ENCODE measurements at regions not wholly inside any gene's neighbourhood (a gene's known extent, or its start where the extent isn't known, plus 50 kb on each side); places are given as distances from the start of the nearest gene placed in this dataset.

DNA sequence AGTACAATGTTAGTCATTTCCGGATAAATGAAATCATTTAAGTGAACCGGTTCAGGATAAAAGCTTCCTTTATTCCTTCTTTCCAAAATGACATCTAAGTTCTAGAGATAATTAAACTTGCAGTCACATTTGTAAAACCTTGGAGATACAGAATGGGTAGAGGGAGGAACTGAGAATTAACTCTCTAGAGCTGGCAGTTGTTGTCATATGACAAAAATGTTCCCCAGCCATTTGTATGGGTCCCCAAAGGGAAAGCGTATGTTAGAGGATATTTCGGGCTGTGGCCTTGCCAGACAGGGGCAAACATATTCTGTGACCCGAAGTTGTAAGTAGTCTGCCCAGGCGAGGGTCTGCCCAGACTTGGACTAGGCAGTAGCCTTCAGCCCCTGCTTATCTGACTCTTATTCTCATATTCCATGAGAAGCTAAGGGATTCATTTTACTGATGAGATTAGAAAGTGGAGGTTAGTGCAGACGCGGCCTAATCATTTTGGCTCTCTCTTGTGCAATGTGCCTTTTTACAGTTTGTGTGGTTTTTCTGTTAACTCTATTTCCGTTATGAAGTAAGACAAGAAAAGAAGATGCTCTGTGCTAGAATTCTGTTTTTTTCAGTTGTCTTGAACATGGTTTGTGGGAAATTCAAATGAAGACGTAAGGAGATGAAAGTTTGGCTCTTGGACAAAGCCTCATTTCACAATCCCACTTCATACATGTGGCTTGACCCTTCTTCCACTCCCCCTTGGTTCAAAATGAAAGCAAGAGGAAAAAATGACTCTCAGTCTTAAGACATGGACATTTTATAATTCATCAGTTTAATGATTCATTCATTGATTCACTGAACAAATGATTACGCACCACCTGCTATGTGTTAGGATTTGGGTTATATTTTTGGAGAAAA lies 2394.2 kb upstream of the AGA start:
- H4K20me1 ChIP-seq (ENCODE audit: control insufficient read depth, insufficient read depth), result no peaks in the 10 kb centered on the region
- in situ Hi-C loops (cut with MboI), result no loop called here
- intact Hi-C loops (cut with micrococcal nuclease; ENCODE audit: unreplicated experiment), result no loop called here
- no peak overlapping the region for H3K9ac ChIP-seq (ENCODE audit: control insufficient read depth, insufficient read depth, low read length)
- H3K36me3 ChIP-seq (ENCODE audit: control insufficient read depth in 2 of 2, insufficient read depth in 2 of 2, low read length in 1 of 2), result no peaks in the 10 kb centered on the region
- no peak overlapping the region for H3K27ac ChIP-seq (ENCODE audit: control insufficient read depth, insufficient read depth)
- SMC1A ChIA-PET (ENCODE audit: uncharacterized antibody, unreplicated experiment), result no interaction called here
- H3K4me2 ChIP-seq (ENCODE audit: control insufficient read depth, insufficient read depth), result no peak overlapping the region
- H3K4me3 ChIP-seq, result no peak overlapping the region
- FAIRE-seq, result no peak
- 33% methylated on average over 11 of the region's 11 CpGs for WGBS (ENCODE audit: insufficient coverage, insufficient replicate concordance, low lambda C conversion rate, missing lambda C conversion rate)
- no peaks in the 10 kb centered on the region for H3K4me1 ChIP-seq (ENCODE audit: control insufficient read depth, insufficient read depth, low read length)
- no peaks in the 10 kb centered on the region for H3K79me2 ChIP-seq (ENCODE audit: control insufficient read depth, insufficient read depth, low read length)
- DNase-seq (ENCODE audit: low read depth, low spot score), result no peak
- no peaks in the 10 kb centered on the region for H3K9me3 ChIP-seq (replicated peaks; ENCODE audit: control insufficient read depth, insufficient read depth, low read length)
- CTCF ChIA-PET, result no interaction called here
- TF ChIP-seq ZNF24 (IDR thresholded peaks at IDR 0.05) (0 out of 2 replicates have a peak, but pooled peaks have one; percentile 35), SPI1 (IDR thresholded peaks at IDR 0.05; ENCODE audit: borderline replicate concordance, insufficient read depth, low read depth, low read length) (peak; percentile 22; the same call in 1 of the 2 replicates)
- TF ChIP-seq, protein P1, sequence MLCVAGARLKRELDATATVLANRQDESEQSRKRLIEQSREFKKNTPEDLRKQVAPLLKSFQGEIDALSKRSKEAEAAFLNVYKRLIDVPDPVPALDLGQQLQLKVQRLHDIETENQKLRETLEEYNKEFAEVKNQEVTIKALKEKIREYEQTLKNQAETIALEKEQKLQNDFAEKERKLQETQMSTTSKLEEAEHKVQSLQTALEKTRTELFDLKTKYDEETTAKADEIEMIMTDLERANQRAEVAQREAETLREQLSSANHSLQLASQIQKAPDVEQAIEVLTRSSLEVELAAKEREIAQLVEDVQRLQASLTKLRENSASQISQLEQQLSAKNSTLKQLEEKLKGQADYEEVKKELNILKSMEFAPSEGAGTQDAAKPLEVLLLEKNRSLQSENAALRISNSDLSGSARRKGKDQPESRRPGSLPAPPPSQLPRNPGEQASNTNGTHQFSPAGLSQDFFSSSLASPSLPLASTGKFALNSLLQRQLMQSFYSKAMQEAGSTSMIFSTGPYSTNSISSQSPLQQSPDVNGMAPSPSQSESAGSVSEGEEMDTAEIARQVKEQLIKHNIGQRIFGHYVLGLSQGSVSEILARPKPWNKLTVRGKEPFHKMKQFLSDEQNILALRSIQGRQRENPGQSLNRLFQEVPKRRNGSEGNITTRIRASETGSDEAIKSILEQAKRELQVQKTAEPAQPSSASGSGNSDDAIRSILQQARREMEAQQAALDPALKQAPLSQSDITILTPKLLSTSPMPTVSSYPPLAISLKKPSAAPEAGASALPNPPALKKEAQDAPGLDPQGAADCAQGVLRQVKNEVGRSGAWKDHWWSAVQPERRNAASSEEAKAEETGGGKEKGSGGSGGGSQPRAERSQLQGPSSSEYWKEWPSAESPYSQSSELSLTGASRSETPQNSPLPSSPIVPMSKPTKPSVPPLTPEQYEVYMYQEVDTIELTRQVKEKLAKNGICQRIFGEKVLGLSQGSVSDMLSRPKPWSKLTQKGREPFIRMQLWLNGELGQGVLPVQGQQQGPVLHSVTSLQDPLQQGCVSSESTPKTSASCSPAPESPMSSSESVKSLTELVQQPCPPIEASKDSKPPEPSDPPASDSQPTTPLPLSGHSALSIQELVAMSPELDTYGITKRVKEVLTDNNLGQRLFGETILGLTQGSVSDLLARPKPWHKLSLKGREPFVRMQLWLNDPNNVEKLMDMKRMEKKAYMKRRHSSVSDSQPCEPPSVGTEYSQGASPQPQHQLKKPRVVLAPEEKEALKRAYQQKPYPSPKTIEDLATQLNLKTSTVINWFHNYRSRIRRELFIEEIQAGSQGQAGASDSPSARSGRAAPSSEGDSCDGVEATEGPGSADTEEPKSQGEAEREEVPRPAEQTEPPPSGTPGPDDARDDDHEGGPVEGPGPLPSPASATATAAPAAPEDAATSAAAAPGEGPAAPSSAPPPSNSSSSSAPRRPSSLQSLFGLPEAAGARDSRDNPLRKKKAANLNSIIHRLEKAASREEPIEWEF (IDR thresholded peaks at IDR 0.05; ENCODE audit: insufficient replicate concordance, low read depth, low read length), result no peak
- POLR2A ChIA-PET, result no interaction called here
- ATAC-seq, result no peak; the same call in 2 of the 3 replicates
- no peaks in the 10 kb centered on the region for H3K27me3 ChIP-seq (replicated peaks in 1 of 2; ENCODE audit: control insufficient read depth in 2 of 2, insufficient read depth in 2 of 2, low read length in 1 of 2)
- no peak overlapping the region for H2AFZ ChIP-seq (ENCODE audit: control insufficient read depth, low read depth, low read length)
- no TSS peak for BruUV-seq (replicated peaks)
- RAD21 ChIA-PET (ENCODE audit: unreplicated experiment), result no interaction called here

All from GM12878 (cell line).